ENCODE measurements at regions not wholly inside any gene's neighbourhood (a gene's known extent, or its start where the extent isn't known, plus 50 kb on each side); places are given as distances from the start of the nearest gene placed in this dataset.

GRCh38 chr11:106208760-106209159, 131.3 kb downstream of the AASDHPPT start (continued):
- TF ChIP-seq AFF4 (CRISPR knock-in tag; IDR thresholded peaks at IDR 0.05) (no peak), TCF7 (IDR thresholded peaks at IDR 0.05; ENCODE audit: low read depth) (peak; percentile 21; the same call in 1 of the 2 replicates), SOX6 (IDR thresholded peaks at IDR 0.05) (no peak), SOX6 (CRISPR knock-in tag; IDR thresholded peaks at IDR 0.05) (peak; percentile 58), PRMT3 (CRISPR knock-in tag; IDR thresholded peaks at IDR 0.05; ENCODE audit: borderline replicate concordance, low read depth) (no peak), PITX1 (CRISPR knock-in tag; IDR thresholded peaks at IDR 0.05) (peak; percentile 22; the same call in 1 of the 2 replicates), ATF1 (CRISPR knock-in tag; IDR thresholded peaks at IDR 0.05) (no peak), HOXA7 (CRISPR knock-in tag; IDR thresholded peaks at IDR 0.05) (no peak), KIAA2018 (CRISPR knock-in tag; IDR thresholded peaks at IDR 0.05; ENCODE audit: borderline replicate concordance) (no peak), NCOA2 (CRISPR knock-in tag; IDR thresholded peaks at IDR 0.05) (no peak), FOXP4 (CRISPR knock-in tag; IDR thresholded peaks at IDR 0.05) (peak; percentile 61), SALL1 (CRISPR knock-in tag; IDR thresholded peaks at IDR 0.05) (peak; percentile 63), EEA1 (CRISPR knock-in tag; IDR thresholded peaks at IDR 0.05; ENCODE audit: borderline replicate concordance) (no peak), ZNF607 (CRISPR knock-in tag; IDR thresholded peaks at IDR 0.05; ENCODE audit: borderline replicate concordance) (no peak), SMAD9 (CRISPR knock-in tag; IDR thresholded peaks at IDR 0.05) (no peak), EHMT2 (IDR thresholded peaks at IDR 0.05; ENCODE audit: borderline replicate concordance, low read depth, low read length) (no peak), BCL6 (CRISPR knock-in tag; IDR thresholded peaks at IDR 0.05) (peak; percentile 65), ZSCAN21 (CRISPR knock-in tag; IDR thresholded peaks at IDR 0.05; ENCODE audit: borderline replicate concordance) (no peak)
